ENCODE measurements at regions not wholly inside any gene's neighbourhood (a gene's known extent, or its start where the extent isn't known, plus 50 kb on each side); places are given as distances from the start of the nearest gene placed in this dataset.
"Not testable (repeated sequence)": the region's sequence is repeated elsewhere in the genome, so short reads cannot be mapped to it uniquely, and the experiment has no call there.

DNA sequence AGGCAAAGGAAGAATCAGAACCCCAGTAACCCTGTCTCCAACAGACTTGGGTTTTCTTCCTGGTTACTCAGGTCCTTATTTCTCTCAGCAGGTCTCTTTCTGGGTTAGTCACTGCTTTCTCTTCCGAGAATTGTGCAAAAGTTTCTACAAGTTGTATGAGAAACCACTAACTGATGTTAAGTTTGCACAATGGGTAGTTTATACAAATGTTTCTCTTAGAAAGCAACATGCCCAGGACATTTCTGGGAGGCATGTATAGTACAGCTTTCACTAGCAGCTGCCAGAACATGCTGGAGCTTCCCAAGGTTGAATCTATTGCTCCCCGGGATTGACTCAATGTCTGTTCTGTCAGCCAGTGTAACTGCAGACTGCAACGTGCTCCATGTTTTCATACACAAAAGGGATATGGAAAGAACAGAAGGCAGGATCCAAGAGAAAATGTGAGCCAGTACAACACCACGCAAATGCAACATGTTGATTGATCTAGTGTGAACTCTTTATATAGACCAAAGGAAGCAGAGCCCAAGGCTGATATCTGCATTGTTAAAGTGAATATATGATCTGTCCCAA, 887.8 kb downstream of the MCTP2 start:
- in situ Hi-C loops (cut with HindIII; ENCODE audit: low sequenced_read_pairs), result no loop called here

DNA sequence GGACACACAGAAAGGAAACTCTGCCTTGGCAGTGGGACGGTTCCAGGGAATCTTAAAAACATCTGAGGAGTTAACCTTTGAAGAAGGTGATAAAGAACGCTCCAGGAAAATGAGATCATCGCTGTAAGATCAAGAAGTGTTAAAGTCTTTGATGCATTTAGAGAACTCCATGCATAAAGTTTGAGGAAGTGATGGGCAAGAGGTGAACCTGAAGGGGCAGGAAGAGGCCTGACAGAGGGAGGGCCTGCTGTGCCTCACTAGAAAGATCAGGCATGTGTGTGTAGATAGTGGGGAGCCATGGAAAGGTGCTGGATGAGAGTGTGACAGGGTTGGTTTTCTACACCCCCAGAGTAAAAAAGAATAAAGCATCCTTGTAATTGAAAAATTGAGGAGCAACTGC, 889.2 kb downstream of the MCTP2 start:
- in situ Hi-C loops (cut with HindIII; ENCODE audit: low sequenced_read_pairs), result no loop called here

DNA sequence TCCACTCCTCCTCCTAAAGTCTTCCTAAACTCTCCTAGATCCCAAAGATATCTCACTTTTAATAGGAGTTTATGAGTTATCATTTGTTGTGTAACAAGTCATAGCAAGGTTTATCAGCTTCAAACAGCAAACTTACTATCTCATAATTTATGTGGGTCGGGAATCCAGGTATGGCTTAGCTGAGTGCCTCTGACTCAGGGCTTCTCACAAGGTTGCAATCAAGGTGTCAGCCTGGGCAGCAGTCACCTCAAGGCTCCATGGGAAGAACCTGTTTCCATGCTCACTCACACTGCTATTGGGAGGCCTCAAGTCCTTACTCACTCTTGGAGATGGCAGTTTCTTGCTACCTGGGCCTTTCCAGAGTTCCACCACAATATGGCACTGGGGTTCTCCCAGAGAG, 889.8 kb downstream of the MCTP2 start:
- in situ Hi-C loops (cut with HindIII; ENCODE audit: low sequenced_read_pairs), result no loop called here

DNA sequence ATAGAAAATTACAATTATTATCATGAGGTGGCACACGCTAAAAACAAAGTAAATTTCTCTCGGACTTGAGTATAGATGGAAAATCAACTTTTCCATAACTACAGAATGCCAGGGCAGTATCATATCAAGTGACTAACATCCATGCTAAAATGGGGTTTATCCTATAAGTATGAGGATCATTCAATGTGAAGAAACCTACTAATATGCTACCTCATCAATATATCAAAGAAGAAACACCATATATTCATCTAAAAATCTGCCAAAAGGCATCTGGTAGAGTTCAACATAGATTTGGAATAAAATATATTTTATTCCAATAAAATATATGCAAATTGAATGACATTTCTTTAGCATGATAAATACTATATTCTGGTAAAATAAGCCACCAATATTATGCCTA, 894.4 kb downstream of the MCTP2 start:
- in situ Hi-C loops (cut with HindIII; ENCODE audit: low sequenced_read_pairs), result no loop called here

DNA sequence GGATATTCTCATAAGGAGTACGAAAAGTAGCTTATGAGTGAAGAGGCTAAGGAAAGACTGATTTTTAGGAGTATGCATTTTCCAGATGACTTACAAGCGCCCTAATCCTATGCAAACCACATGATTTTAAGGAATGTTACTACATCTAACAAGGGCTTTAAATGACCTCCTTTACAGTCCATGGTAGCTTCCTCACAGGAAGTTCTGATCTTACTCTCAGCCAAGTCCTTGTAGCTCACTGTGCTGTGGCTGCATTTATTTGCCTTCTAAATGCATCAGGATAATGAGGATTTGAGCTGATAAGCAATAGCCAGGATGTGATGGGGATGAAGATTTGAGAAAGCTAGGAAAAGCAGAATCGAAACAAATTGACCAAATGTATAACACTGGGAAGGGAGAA, 896.0 kb downstream of the MCTP2 start:
- in situ Hi-C loops (cut with HindIII; ENCODE audit: low sequenced_read_pairs), result no loop called here

DNA sequence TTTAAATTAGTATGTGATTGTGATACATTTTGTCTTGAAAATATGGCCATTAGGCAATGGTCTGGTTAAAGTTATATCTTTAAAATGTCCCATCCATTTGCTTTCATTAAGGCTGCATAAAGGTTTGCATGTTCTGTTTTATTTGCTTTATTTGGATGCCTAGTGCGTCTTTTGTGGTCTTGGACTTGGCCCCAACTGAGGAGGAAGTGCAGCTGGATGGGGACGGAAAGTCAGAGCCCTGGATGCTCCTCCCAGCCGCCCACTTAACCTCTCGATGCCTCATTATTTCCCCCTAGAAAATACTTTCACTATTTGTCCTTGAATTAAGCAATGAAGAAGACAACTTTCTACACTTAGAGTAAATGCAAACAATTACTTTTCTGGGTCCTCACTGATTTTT, 898.2 kb downstream of the MCTP2 start:
- in situ Hi-C loops (cut with HindIII; ENCODE audit: low sequenced_read_pairs), result no loop called here

DNA sequence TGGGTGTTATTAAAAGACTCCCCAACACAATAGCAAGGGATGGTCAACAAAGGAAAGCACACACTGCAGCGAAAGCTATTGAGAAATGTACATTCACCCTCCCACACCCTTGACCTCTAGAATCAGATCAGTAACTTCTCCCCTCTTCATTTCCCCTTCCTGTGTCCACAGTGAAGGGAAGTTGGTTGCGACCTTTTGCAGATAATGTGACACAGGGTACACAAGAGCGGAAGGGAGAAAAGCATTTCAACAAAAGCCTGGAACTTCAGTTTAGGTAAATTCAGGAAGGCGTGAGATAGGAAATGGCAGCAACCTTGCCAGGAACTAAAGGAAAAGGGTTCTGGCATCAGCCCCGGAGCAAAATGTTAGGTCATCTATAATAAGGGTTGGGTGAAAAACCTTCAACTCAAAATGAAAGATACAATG, 899.8 kb downstream of the MCTP2 start:
- in situ Hi-C loops (cut with HindIII; ENCODE audit: low sequenced_read_pairs), result no loop called here

DNA sequence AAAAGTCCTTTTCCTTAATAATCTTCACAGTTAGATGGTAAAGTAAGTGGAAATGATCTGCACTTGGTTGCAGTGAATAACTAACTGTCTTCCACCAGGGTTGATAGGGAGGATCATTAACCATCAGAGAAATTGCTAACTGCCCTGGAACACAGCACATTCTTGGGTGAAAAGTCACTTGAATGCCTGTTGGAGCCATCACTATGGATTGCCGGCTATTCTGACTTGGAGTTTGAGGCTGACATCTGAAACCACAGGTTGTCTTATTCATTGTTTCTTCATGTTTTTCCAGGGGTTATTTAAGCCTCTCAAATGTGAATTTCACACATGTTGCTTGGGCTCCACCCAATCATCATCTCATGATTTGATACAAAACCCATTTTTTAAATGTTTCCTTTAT, 901.4 kb downstream of the MCTP2 start:
- in situ Hi-C loops (cut with HindIII; ENCODE audit: low sequenced_read_pairs), result no loop called here

DNA sequence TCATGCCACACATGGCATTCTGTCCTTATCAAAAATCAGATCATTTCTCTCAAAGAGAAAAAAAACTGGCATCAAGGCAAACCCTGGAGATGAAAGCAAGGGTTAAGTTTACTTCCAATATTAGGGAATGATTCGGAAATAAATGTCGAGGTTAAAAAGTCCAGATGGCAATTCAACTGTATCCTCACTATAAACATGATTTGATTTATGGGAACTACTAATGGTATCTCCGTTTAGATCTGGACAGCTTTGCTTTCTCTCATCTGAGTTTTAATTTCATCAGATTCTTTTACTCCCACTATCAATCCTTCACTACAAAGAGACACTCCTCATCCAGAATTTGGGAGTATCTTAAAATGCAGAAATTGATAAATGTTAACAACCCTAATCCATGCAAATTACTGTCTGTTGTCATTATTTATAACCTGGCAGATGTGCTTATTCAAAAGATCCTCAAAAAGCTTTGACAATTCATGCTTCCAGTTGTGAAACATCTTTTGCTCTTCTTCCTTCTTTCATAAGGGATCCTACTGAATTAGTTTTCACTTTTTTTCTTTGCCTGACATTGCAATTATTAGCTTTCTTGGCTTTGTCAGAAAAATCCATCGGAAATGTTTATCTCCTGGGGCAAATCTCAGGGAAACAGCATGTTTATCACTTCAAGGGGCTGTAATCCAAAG, 903.2 kb downstream of the MCTP2 start:
- in situ Hi-C loops (cut with HindIII; ENCODE audit: low sequenced_read_pairs), result no loop called here

DNA sequence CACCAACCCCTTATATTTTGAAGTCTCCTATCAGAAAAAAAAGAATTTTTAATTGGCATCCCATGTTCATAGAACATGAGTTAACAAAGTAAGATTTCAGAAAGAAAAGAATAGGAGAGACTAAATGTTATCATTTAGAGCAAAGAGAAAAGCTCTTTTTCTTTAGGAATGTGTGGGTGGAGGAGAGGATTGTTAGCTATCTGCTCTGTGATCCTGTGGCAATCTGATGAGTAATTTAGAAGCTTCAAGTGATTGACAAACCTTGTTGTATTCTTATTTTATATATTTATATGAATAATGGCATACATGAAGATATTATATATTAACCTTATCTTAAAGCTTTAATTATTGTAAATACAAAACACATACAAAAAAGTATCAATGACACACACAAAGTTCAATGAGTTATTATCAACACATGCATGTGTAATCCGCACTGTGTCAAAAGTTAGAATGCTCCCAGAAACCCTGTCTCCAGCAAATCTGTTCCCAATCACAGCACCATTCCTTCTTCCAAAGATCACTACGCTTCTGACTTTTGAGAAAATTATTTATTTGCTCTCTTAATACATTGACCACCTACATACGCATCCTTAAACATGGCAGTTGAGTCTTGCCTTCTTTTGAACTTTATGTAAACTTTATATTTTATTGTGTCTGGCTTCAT, 907.4 kb downstream of the MCTP2 start:
- in situ Hi-C loops (cut with HindIII; ENCODE audit: low sequenced_read_pairs), result no loop called here

DNA sequence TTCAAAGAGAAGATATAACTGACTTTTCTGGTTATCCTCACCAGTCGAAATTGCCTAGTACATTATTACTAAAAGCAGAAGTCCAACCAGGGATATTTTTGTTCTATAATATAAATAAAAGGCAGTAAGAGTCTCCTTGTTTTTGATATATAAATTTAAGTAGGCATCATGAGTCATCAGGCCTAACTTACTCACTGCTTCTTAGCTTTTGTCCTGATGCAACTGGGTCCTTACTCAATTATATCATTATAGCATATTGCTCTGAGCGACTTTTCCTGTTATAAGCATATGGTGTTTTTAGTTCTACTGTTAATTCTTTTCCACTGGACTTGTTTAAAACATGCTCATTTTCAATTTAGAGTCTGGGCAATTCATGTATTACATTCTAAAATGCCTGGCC, 910.1 kb downstream of the MCTP2 start:
- in situ Hi-C loops (cut with HindIII; ENCODE audit: low sequenced_read_pairs), result no loop called here

DNA sequence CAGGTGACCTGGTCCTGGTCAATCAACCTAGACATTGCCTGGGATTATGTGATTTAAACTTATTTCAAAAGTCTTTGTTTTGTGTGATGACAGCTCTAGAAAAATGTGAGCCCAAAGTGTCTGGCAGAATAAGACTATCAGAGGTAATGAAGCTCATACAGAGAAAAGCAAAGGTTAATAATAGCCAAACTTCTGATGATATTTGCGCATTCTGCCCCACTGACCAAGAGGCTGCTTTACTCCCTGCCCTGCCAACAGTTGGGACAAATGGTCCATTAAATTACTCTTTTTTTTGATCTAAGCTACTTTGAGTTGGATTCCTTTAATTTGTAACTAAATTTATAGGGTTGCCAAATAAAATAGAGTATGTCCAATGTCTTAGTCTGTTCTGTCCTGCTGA, 911.2 kb downstream of the MCTP2 start:
- in situ Hi-C loops (cut with HindIII; ENCODE audit: low sequenced_read_pairs), result no loop called here

DNA sequence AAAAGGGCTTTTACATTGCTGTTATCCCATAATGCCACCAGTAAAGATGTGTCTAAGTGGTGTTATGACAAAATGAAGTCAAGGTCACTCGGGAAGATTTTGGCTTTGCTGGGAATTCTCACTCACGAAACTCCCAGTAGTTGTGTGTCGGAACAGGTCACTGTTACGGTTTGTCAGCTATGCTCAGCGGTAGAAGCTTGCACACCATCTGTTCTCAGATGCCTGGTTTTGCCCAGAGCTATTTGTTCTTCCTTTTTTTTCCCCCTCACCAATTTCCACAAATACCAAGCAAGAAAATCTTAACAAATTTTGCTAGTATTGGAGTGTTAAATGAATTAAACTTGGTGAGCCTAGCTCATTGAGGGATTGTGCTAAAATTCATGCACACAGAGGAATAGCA, 915.1 kb downstream of the MCTP2 start:
- in situ Hi-C loops (cut with HindIII; ENCODE audit: low sequenced_read_pairs), result no loop called here

DNA sequence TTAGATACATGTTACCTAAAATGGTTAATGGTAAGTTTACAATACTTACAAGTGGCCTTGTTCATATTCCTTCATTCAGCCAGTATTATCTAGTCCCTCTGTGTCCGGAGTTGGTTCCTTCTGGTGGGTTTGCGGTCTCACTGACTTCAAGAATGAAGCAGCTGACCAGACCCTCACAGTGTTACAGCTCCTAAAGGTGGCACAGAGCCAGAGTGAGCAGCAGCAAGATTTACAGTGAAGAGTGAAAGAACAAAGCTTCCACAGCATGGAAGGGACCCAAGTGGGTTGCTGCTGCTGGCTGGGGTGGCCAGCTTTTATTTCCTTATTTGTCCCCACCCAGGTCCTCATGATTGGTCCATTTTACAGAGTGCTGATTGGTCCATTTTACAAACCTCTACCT, 916.8 kb downstream of the MCTP2 start:
- in situ Hi-C loops (cut with HindIII; ENCODE audit: low sequenced_read_pairs), result no loop called here

DNA sequence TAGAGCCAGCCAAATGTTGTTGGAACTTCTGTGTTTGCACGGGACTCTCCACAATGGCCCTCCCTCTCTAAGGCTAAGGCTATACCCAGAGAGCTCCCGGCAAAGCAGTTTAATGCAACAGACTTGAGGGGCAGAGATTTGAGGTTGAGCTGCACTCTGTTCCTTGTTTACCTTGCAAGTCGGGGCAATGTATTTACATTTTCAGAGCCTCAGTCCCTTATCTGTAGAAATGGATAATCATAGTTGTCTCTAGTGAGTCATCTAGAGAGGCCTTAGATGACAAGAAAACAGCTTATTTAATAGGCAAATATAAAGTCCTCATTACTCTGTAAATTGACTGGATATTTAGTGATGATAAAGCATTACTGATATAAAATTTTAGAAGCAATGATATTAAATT, 917.7 kb downstream of the MCTP2 start:
- in situ Hi-C loops (cut with HindIII; ENCODE audit: low sequenced_read_pairs), result no loop called here

DNA sequence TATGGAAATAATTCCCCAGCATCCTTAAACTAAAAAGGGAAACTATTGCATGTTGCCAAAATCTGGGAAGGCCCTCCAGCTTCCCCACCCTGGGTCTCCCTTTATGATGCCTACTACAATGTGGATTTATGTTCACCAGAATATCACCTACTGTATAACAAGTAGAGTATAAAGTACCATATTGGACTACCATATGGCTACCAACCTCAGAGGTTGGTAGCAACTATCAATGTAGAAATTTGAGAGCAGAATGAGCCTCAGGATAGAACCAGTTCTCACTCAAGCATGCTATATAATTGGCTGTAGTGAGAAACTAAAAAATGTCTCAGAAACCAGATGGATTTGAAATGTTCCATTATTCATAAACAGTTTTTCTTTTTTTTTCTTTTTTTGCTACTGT, 918.4 kb downstream of the MCTP2 start:
- in situ Hi-C loops (cut with HindIII; ENCODE audit: low sequenced_read_pairs), result no loop called here

DNA sequence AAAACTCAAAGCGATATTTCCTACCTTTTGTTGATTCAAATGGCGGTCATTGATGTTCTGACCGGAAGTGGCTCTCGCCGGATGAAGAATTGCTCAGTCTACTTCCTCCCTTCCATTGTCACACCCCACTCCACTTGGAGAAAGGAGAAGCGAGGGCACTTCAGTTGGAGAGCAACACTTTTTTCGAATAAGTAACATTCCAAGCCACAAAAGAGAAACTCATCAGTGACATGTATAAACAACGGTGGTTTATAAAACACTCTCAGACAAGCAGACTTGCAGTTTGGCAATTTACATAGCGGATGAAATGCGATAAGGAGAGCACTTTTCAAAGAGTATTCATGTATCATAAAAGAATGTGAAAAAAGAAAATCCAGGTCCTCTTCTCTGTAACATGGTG, 919.1 kb downstream of the MCTP2 start:
- in situ Hi-C loops (cut with HindIII; ENCODE audit: low sequenced_read_pairs), result no loop called here

DNA sequence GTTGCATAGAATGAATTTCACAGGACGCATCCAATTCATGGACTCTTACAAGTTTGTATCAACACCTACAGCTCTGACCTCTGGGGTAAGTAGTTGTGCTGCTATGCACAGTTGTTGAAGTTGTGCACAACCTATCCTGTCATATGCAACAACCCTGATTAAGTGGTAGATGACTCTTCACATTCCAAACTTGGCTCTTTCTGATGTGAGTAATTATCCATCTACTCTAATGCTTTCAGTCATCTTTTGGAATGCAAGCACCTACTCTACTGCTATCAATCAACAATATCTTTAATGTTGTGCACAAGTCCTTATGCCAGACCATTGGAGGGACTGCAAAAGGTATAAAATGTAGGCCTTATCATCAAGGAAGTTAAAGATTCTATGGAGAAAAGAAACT, 921.4 kb downstream of the MCTP2 start:
- in situ Hi-C loops (cut with HindIII; ENCODE audit: low sequenced_read_pairs), result no loop called here

DNA sequence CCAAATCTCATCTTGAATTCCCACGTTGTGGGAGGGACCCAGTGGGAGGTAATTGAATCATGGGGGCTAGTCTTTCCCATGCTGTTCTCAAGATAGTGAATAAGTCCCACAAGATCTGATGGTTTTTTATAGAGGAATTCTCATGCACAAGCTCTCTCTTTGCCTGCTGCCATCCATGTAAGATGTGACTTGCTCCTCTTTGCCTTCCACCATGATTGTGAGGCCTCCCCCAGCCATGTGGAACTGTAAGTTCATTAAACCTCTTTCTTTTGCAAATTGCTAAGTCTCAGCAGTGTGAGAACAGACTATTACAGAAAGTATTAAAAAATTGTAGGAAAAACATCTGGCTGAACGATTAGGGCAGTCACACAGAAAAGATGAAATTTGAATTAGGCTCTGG, 921.8 kb downstream of the MCTP2 start:
- in situ Hi-C loops (cut with HindIII; ENCODE audit: low sequenced_read_pairs), result not testable (repeated sequence)

DNA sequence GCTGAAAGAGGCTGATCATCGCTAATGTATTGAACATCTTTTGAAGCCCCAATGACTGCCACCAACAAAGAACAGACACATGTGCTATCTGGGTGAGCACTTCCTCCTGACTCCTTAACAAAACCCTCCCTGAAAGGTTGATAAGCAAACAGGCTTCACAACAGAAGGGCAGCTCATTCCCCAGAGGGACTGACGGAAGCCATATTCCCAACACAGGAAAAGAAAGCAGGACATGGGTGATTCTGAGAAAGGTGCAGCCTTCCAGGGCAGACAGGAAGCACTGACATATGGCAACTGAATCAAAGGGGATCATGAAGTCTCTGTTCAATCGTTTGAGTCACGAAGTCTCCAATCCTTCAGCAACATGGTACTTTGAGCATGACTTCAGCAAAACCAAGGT, 929.0 kb downstream of the MCTP2 start:
- in situ Hi-C loops (cut with HindIII; ENCODE audit: low sequenced_read_pairs), result no loop called here

DNA sequence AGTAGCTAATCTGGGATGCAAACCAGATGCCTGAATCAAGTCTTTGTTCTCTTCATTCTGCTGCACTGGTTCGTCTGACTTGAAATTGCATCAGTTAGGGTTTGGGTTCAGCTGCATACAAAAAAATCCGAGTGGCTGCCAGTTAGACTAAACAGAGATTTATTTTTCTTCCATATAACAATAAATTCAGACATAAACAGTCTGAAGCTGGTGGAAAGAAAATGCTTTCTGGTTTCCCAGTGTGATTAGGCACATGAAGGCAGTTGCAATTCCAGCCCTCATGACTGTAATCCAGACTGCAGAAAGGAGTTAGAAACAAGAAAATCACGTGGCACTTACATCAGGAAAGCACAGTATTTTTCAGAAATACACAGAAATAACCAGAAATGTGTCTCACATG, 930.7 kb downstream of the MCTP2 start:
- in situ Hi-C loops (cut with HindIII; ENCODE audit: low sequenced_read_pairs), result no loop called here

DNA sequence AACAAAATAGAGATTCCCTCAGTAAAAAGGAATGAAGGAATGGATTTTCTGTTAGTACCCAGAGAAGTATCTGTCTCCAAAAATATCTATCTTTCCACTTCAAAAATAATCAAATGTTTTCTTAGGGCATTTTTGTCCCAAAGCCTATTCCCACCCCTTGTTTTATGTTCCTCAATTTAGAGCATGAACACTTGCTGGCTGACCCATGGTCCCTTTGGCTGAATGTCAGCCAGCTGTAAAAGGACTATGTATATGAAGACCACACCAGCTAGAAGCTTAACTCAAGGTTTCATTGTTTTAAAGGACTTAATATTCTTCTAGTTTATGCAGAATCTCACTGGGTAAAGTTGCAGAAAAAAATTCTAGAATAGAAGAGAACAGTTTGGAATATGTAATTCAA, 931.2 kb downstream of the MCTP2 start:
- in situ Hi-C loops (cut with HindIII; ENCODE audit: low sequenced_read_pairs), result no loop called here
